Endodermal cell (in vitro differentiated cells): ENCODE measurements at regions not wholly inside any gene's neighbourhood (a gene's known extent, or its start where the extent isn't known, plus 50 kb on each side); places are given as distances from the start of the nearest gene placed in this dataset.
"Not testable (repeated sequence)": the region's sequence is repeated elsewhere in the genome, so short reads cannot be mapped to it uniquely, and the experiment has no call there.

Source experiments
- DNase-seq: peaks from one replicate; pipeline ENCODE4 v3.0.0-alpha.2; 2017
- H3K27ac ChIP-seq: 2 replicates; pipeline ENCODE4 v1.5.1; 2013; ENCODE audit warnings: mild to moderate bottlenecking, low read depth, low read length, moderate library complexity
- H3K27me3 ChIP-seq: 2 replicates; pipeline ENCODE4 v1.6.1; 2013; ENCODE audit warnings: mild to moderate bottlenecking, low read length, moderate library complexity; ENCODE audit not compliant: insufficient read depth, control insufficient read depth, poor library complexity, severe bottlenecking
- H3K36me3 ChIP-seq: 2 replicates; pipeline ENCODE4 v1.7.0; 2013; ENCODE audit warnings: mild to moderate bottlenecking, low read length, moderate library complexity; ENCODE audit not compliant: control insufficient read depth, insufficient read depth
- H3K4me1 ChIP-seq: one replicate; pipeline ENCODE4 v1.7.0; 2013; ENCODE audit warnings: low read length; ENCODE audit not compliant: control insufficient read depth, insufficient read depth
- H3K4me3 ChIP-seq: 2 replicates; pipeline ENCODE4 v1.5.1; 2013; ENCODE audit warnings: mild to moderate bottlenecking, low read length, moderate library complexity
- H3K9ac ChIP-seq: 2 replicates; pipeline ENCODE4 v1.6.1; 2013; ENCODE audit warnings: mild to moderate bottlenecking, low read length, moderate library complexity; ENCODE audit not compliant: poor library complexity, severe bottlenecking; ENCODE audit errors: extremely low read depth
- H3K9me3 ChIP-seq: 2 replicates; pipeline ENCODE4 v1.6.1; 2013; ENCODE audit warnings: mild to moderate bottlenecking, low read length, moderate library complexity; ENCODE audit not compliant: control insufficient read depth
- H3K27ac Mint-ChIP-seq: 2 replicates; pipeline ENCODE4 v1.8.0; 2020; ENCODE audit warnings: mixed read lengths
- H3K27me3 Mint-ChIP-seq: 2 replicates; pipeline ENCODE4 v1.8.0; 2021; ENCODE audit warnings: mild to moderate bottlenecking, mixed read lengths; ENCODE audit not compliant: insufficient read depth
- H3K36me3 Mint-ChIP-seq: 2 replicates; pipeline ENCODE4 v1.8.0; 2020; ENCODE audit warnings: low read depth, mixed read lengths
- H3K4me1 Mint-ChIP-seq: 2 replicates; pipeline ENCODE4 v1.8.0; 2020; ENCODE audit warnings: mixed read lengths
- H3K4me3 Mint-ChIP-seq: 2 replicates; pipeline ENCODE4 v1.8.0; 2020; ENCODE audit warnings: mild to moderate bottlenecking, moderate library complexity, mixed read lengths
- H3K9me3 Mint-ChIP-seq: 2 replicates; pipeline ENCODE4 v1.8.0; 2020; ENCODE audit warnings: mild to moderate bottlenecking, mixed read lengths
- CTCF ChIP-seq: fragments of 200-600 bp; sonication (generic); conservative IDR thresholded peaks from 2 replicates; pipeline ENCODE4 v1.5.0; 2021; ENCODE audit warnings: antibody characterized with exemption, mild to moderate bottlenecking
- WGBS, 2 experiments: methylation state at CpG; one replicate each; pipeline versions ENCODE4 v1.1.5 to v1.1.7; 2013; ENCODE audit warnings: missing lambda C conversion rate in 2 of 2, mixed read lengths in 1 of 2; ENCODE audit not compliant: insufficient coverage in 1 of 2, insufficient read length in 1 of 2; 5-methylcytosine and 5-hydroxymethylcytosine counted together

DNA sequence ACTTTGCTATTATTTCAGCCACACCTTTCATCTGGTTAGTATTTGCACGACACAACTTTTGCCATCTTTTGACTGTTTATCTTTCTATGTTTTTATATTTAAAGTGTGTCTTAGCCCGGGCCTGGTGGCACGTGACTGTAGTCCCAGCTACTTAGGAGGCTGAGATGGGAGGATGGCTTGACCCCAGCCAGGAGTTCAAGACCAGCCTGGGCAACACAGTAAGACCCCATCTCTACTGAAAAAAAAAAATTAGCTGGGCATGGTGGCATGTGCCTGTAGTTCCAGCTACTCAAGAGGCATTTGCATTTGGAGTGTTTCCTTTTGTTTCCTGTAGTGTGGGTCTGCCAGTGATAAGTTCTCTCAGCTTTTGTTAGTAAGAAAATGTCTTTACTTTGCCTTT, 88.7 kb upstream of the GLI2 start:
- Histone ChIP-seq H3K9ac (no peak overlapping the region), H3K36me3 (no peaks in the 10 kb centered on the region), H3K4me3 (no peak overlapping the region), H3K4me1 (no peaks in the 10 kb centered on the region), H3K9me3 (peaks cover 21% of the 10 kb centered on the region), H3K27ac (no peak overlapping the region), H3K27me3 (no peaks in the 10 kb centered on the region)
- Mint-ChIP-seq H3K4me3 (no peak overlapping the region), H3K36me3 (peaks cover 6% of the 10 kb centered on the region), H3K27ac (no peak overlapping the region), H3K4me1 (no peaks in the 10 kb centered on the region), H3K9me3 (peaks cover 31% of the 10 kb centered on the region), H3K27me3 (peaks cover 22% of the 10 kb centered on the region)
- DNase-seq, result peak; percentile 13
- WGBS, 2 experiments, result 95% methylated on average over 3 of the region's 3 CpGs; no CpG with 5 or more reads in 1 of the 2 experiments
- TF ChIP-seq CTCF, result no peak

DNA sequence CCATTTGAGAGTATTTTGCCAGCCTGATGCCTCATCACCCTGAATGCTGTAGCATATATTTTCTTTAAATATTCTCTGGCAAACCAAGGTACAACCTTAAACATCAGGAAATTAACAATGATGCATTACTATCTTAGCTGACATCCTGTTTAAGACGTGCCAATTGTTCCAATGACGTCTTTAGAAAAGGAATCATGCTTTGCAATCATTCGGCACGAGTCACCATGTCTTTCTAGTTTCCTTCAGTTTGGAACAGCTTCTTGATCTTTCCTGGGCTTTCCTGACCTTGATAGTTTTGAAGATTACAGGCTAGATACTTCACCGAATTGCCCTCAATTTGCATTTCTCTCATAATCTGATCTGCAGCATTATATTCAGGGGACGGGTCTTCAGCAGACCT, 88.2 kb upstream of the GLI2 start:
- DNase-seq, result no peak
- no peak for TF ChIP-seq CTCF
- peaks cover 23% of the 10 kb centered on the region for H3K9me3 ChIP-seq
- H3K9me3 Mint-ChIP-seq, result peaks cover 34% of the 10 kb centered on the region
- H3K4me3 Mint-ChIP-seq, result no peak overlapping the region
- no peaks in the 10 kb centered on the region for H3K27me3 ChIP-seq
- no peak overlapping the region for H3K27ac Mint-ChIP-seq
- H3K4me1 Mint-ChIP-seq, result no peaks in the 10 kb centered on the region
- H3K36me3 ChIP-seq, result no peaks in the 10 kb centered on the region
- WGBS, 2 experiments, result 69 to 76% methylated on average over 6 of the region's 6 CpGs
- H3K27me3 Mint-ChIP-seq, result peaks cover 27% of the 10 kb centered on the region
- no peak overlapping the region for H3K4me3 ChIP-seq
- peaks cover 6% of the 10 kb centered on the region for H3K36me3 Mint-ChIP-seq
- no peak overlapping the region for H3K27ac ChIP-seq
- no peak overlapping the region for H3K9ac ChIP-seq
- no peaks in the 10 kb centered on the region for H3K4me1 ChIP-seq

GRCh38 chr2:120649381-120649780, 86.3 kb upstream of the GLI2 start:
- not testable (repeated sequence) for H3K27ac ChIP-seq, H3K4me3 Mint-ChIP-seq, H3K36me3 Mint-ChIP-seq

DNA sequence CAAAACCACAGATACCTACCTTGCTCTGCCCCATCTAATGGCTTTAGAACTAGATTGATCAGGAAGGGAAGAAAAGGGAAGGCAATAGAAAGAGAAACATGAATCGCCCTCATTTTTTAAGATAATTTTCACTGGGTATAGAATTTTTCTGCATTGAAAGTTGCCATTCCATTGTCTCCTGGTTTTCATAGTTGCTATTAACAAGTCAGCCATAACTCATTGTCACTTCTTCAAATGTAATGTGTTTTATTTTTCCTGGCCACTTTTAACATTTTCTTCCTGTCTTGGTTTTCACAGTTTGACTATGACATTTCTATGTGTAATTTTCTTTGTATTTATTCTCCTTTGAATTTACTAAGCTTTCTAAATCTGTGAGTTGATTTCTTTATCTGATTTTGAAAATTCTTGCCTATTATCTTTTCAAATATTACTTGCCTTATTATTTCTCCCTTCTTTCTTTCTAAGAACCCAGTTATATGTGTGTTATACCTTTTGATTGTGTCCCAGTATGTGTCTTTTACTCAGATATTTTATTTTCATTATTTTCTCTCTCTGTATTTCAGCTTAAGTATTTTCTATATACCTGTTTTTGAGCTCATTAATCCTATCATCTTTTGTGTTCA, 85.5 kb upstream of the GLI2 start:
- H3K27ac Mint-ChIP-seq, result no peak overlapping the region
- no peaks in the 10 kb centered on the region for H3K27me3 ChIP-seq
- peaks cover 6% of the 10 kb centered on the region for H3K36me3 Mint-ChIP-seq
- WGBS, 2 experiments, result 80 to 85% methylated on average over 1 of the region's 1 CpG
- no peaks in the 10 kb centered on the region for H3K36me3 ChIP-seq
- H3K9me3 ChIP-seq, result peaks cover 23% of the 10 kb centered on the region
- H3K4me3 Mint-ChIP-seq, result no peak overlapping the region
- H3K9ac ChIP-seq, result no peak overlapping the region
- no peak for TF ChIP-seq CTCF
- no peaks in the 10 kb centered on the region for H3K4me1 Mint-ChIP-seq
- H3K27me3 Mint-ChIP-seq, result peaks cover 51% of the 10 kb centered on the region
- no peak overlapping the region for H3K4me3 ChIP-seq
- H3K27ac ChIP-seq, result no peak overlapping the region
- no peaks in the 10 kb centered on the region for H3K4me1 ChIP-seq
- H3K9me3 Mint-ChIP-seq, result peaks cover 45% of the 10 kb centered on the region
- DNase-seq, result no peak

More at GRCh38 chr2:120649381-120649780, 86.3 kb upstream of the GLI2 start:
- not testable (repeated sequence) for H3K4me1 Mint-ChIP-seq, H3K9ac ChIP-seq, H3K27me3 ChIP-seq, H3K36me3 ChIP-seq, H3K4me3 ChIP-seq, DNase-seq, H3K4me1 ChIP-seq, H3K27ac Mint-ChIP-seq
- Mint-ChIP-seq H3K27me3 (peaks cover 45% of the 10 kb centered on the region), H3K9me3 (peaks cover 45% of the 10 kb centered on the region)
- peaks cover 23% of the 10 kb centered on the region for H3K9me3 ChIP-seq
- WGBS, 2 experiments, result 87 to 95% methylated on average over 6 to 7 of the region's 7 CpGs
